ENCODE measurements at regions not wholly inside any gene's neighbourhood (a gene's known extent, or its start where the extent isn't known, plus 50 kb on each side); places are given as distances from the start of the nearest gene placed in this dataset.

GRCh38 chr6:115411756-115412155 is 648.9 kb downstream of the FRK start:
- no peaks in the 10 kb centered on the region for H4K20me1 ChIP-seq (replicated peaks; ENCODE audit: control insufficient read depth, insufficient read depth, low read length)
- DNase-seq (ENCODE audit: extremely low read depth in 1 of 4, low spot score in 3 of 4): no peak
- TF ChIP-seq CBX1 (IDR thresholded peaks at IDR 0.05; ENCODE audit: low read depth): no peak
- TF ChIP-seq ETV5 (CRISPR knock-in tag; IDR thresholded peaks at IDR 0.05; ENCODE audit: low read depth): no peak
- no peak for TF ChIP-seq ILF3 (IDR thresholded peaks at IDR 0.05; ENCODE audit: borderline replicate concordance)
- no peak for TF ChIP-seq CLOCK (CRISPR knock-in tag; IDR thresholded peaks at IDR 0.05; ENCODE audit: borderline replicate concordance)
- no peak for TF ChIP-seq CTCF (IDR thresholded peaks at IDR 0.05 in 2 of 3, conservative IDR thresholded peaks at IDR 0.05 in 1 of 3; ENCODE audit: insufficient read depth in 2 of 3, low read depth in 1 of 3, low read length in 3 of 3)
- TF ChIP-seq SMC3 (conservative IDR thresholded peaks at IDR 0.05; ENCODE audit: insufficient read depth, low read depth, low read length): no peak
- no peak for TF ChIP-seq KAT2B (IDR thresholded peaks at IDR 0.05; ENCODE audit: low read depth, low read length)
- TF ChIP-seq KAT8 (IDR thresholded peaks at IDR 0.05; ENCODE audit: low read depth): no peak
- no peak for TF ChIP-seq ZKSCAN8 (CRISPR knock-in tag; IDR thresholded peaks at IDR 0.05)
- no peak for TF ChIP-seq MYNN (IDR thresholded peaks at IDR 0.05)
- no peak for TF ChIP-seq MYNN (CRISPR knock-in tag; IDR thresholded peaks at IDR 0.05)
- TF ChIP-seq ZNF316 (IDR thresholded peaks at IDR 0.05): no peak
- TF ChIP-seq ZNF592 (IDR thresholded peaks at IDR 0.05): no peak
- no peak for TF ChIP-seq ZNF77 (CRISPR knock-in tag; IDR thresholded peaks at IDR 0.05)
- no peak for TF ChIP-seq TRIM24 (IDR thresholded peaks at IDR 0.05)

More at GRCh38 chr6:115411756-115412155, 648.9 kb downstream of the FRK start:
- Histone ChIP-seq H3K27me3 (ENCODE audit: control insufficient read depth in 2 of 2, insufficient read depth in 2 of 2, low read length in 2 of 2) (no peaks in the 10 kb centered on the region), H3K27ac (ENCODE audit: extremely low read depth, low read depth, low read length) (no peak overlapping the region), H3K9me3 (replicated peaks; ENCODE audit: control insufficient read depth, insufficient read depth, low read depth, low read length) (no peaks in the 10 kb centered on the region), H2AFZ (ENCODE audit: low read depth, low read length) (no peak overlapping the region), H3K4me1 (replicated peaks in 1 of 2; ENCODE audit: control insufficient read depth in 2 of 2, insufficient read depth in 2 of 2, low read length in 2 of 2) (no peaks in the 10 kb centered on the region), H3K4me2 (ENCODE audit: insufficient read depth, low read length) (no peak overlapping the region), H3K79me2 (ENCODE audit: control insufficient read depth, insufficient read depth, low read length) (no peaks in the 10 kb centered on the region), H3K4me3 (no peak overlapping the region), H3K9me1 (ENCODE audit: control insufficient read depth, insufficient read depth, low read length) (no peaks in the 10 kb centered on the region), H3K9ac (ENCODE audit: insufficient read depth in 1 of 2, low read depth in 2 of 2, low read length in 2 of 2) (no peak overlapping the region), H3K36me3 (ENCODE audit: control insufficient read depth, insufficient read depth, low read length) (no peaks in the 10 kb centered on the region)
- no peak for FAIRE-seq
- ChIA-PET POLR2A (no interaction called here), CTCF (ENCODE audit: low intra/inter-chr PET ratio) (no interaction called here)
- in situ Hi-C loops (cut with MboI) (no loop called here), intact Hi-C loops (cut with micrococcal nuclease) (no loop called here)
- BruUV-seq (replicated peaks): no TSS peak
- no peak for ATAC-seq
- 0% methylated on average over 2 of the region's 2 CpGs for WGBS (ENCODE audit: insufficient coverage, low coverage, missing lambda C conversion rate)

All from K562 (cell line).